Large intestine (tissue), 3 donors: ENCODE measurements at regions not wholly inside any gene's neighbourhood (a gene's known extent, or its start where the extent isn't known, plus 50 kb on each side); places are given as distances from the start of the nearest gene placed in this dataset.

Experiments used
- DNase-seq, 2 donors: peaks; one replicate each; pipeline versions ENCODE4 v3.0.0 to v3.0.0-alpha.2; 2013
- H3K27ac ChIP-seq: one replicate; pipeline ENCODE4 v1.5.1; 2013; ENCODE audit warnings: low read length
- H3K27me3 ChIP-seq: 2 replicates; pipeline ENCODE4 v1.6.1; 2013; ENCODE audit warnings: low read length; ENCODE audit not compliant: control insufficient read depth, insufficient read depth
- H3K36me3 ChIP-seq: 2 replicates; pipeline ENCODE4 v1.6.1; 2013; ENCODE audit warnings: low read length; ENCODE audit not compliant: control insufficient read depth, insufficient read depth
- H3K4me1 ChIP-seq: one replicate; pipeline ENCODE4 v1.6.1; 2013; ENCODE audit warnings: low read length; ENCODE audit not compliant: control insufficient read depth, insufficient read depth
- H3K4me3 ChIP-seq: one replicate; pipeline ENCODE4 v1.5.1; 2013; ENCODE audit warnings: low read length
- H3K9me3 ChIP-seq: one replicate; pipeline ENCODE4 v1.6.1; 2013; ENCODE audit warnings: mild to moderate bottlenecking, low read depth, low read length, moderate library complexity; ENCODE audit not compliant: control insufficient read depth
- WGBS: methylation state at CpG from one replicate; pipeline ENCODE4 v1.1.5; 2013; ENCODE audit warnings: low lambda C conversion rate; ENCODE audit not compliant: insufficient coverage; 5-methylcytosine and 5-hydroxymethylcytosine counted together

DNA sequence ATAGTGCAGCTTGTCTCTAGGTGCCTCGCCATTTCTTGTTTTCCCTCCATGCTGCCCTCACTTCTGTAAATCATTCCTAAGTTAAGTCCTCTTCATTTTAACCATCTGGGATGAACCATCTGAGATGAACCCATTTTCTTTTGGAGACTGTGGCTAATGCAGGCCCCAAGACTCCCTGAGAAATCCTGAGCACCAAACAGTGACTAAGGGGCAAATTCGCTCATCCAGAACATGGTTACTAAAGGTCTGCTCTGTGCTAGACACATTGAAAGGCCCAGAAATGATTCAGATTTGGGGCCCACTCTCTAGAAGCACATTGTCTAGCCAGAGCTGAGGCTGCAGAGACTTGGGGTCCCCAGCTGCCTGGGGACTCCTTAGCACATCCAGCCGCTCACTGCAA is 151.9 kb upstream of the CTTNBP2NL start:
- Histone ChIP-seq H3K4me3 (no peak overlapping the region), H3K36me3 (no peaks in the 10 kb centered on the region), H3K27me3 (no peaks in the 10 kb centered on the region), H3K9me3 (no peaks in the 10 kb centered on the region), H3K27ac (no peak overlapping the region), H3K4me1 (no peaks in the 10 kb centered on the region)
- DNase-seq: no peak
- WGBS: no CpG with 5 or more reads among the region's 3 CpGs

GRCh38 chr1:112245114-112245513 is 150.9 kb upstream of the CTTNBP2NL start:
- Histone ChIP-seq H3K27me3 (no peaks in the 10 kb centered on the region), H3K9me3 (no peaks in the 10 kb centered on the region), H3K36me3 (no peaks in the 10 kb centered on the region), H3K27ac (no peak overlapping the region), H3K4me3 (no peak overlapping the region), H3K4me1 (no peaks in the 10 kb centered on the region)
- 86% methylated on average over 1 of the region's 2 CpGs for WGBS
- DNase-seq: no peak

DNA sequence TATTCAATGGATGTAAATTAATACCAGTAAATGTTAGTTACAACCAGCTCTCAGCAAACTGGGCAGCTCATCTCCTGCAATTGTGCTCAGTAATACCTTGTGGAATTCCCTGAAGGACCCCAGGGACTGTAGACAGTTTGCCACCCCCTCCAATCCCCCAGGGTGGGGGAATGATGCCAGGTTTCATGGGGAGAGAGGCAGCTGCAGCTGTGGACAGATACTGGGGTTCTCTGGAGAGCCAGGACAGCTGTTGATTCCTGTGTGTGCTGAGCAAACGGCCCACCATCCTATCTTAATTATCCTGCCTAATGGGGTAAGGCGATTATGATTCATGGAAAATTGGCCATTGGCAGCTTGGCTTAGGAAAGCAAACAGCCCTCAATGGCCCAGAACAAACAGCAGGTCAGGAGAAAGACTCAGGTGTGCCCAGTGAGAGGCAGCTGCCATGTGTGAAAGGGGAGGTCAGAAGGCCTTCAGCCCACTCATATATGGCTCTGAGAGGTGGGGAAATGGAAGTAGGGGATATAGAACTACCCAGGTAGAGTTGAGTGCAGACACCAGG is 148.9 kb upstream of the CTTNBP2NL start:
- H3K27ac ChIP-seq: no peak overlapping the region
- DNase-seq: no peak
- H3K36me3 ChIP-seq: no peaks in the 10 kb centered on the region
- no peaks in the 10 kb centered on the region for H3K27me3 ChIP-seq
- no CpG with 5 or more reads among the region's 2 CpGs for WGBS
- H3K4me3 ChIP-seq: no peak overlapping the region
- no peaks in the 10 kb centered on the region for H3K9me3 ChIP-seq
- H3K4me1 ChIP-seq: no peaks in the 10 kb centered on the region

DNA sequence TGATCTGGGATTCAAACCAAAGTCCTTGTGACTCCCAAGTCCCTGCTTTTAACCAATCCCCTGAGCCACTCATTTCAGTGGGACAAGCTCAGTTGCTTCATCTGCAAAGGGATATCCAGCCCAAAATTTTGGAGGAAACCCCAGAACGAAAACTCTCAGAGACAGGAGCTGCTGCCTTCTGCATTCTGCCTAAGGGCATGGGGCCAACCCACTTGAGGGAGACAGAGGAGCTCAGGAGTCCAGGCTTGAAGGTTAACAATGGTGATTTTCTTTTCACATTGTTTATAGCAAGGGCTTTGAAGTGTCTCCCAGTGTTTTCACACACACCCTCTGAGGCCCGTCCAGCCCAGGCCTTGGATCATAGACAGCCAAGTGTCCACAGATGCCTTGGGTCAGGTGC is 148.1 kb upstream of the CTTNBP2NL start:
- no peak overlapping the region for H3K4me3 ChIP-seq
- no peak overlapping the region for H3K27ac ChIP-seq
- 67% methylated on average over 1 of the region's 2 CpGs for WGBS
- no peaks in the 10 kb centered on the region for H3K9me3 ChIP-seq
- H3K27me3 ChIP-seq: no peaks in the 10 kb centered on the region
- no peak for DNase-seq
- H3K36me3 ChIP-seq: no peaks in the 10 kb centered on the region
- H3K4me1 ChIP-seq: no peaks in the 10 kb centered on the region

DNA sequence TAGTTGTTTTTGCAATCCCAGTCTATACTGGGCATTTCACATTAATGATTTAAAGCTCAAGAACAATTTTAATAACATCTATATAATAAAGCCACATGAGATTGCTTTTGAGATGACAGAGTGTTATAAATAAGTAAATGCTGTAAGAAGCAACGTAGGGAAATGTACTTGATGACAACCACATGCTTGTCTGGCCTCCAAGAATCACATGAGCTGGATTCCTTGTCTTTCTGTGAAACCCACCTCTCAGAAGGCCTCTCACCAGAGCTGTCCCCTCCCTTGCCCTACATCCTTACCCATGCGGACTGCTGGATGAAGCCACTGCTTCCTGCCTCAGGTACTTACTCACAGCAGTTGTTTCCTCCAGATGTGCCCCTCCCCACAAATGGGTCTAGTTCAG is 145.1 kb upstream of the CTTNBP2NL start:
- H3K27ac ChIP-seq: no peak overlapping the region
- no peak overlapping the region for H3K4me3 ChIP-seq
- H3K27me3 ChIP-seq: no peaks in the 10 kb centered on the region
- no peaks in the 10 kb centered on the region for H3K36me3 ChIP-seq
- H3K9me3 ChIP-seq: no peaks in the 10 kb centered on the region
- no CpG with 5 or more reads among the region's 2 CpGs for WGBS
- no peaks in the 10 kb centered on the region for H3K4me1 ChIP-seq
- DNase-seq: no peak

GRCh38 chr1:112251766-112252506 is 144.1 kb upstream of the CTTNBP2NL start:
- H3K4me1 ChIP-seq: no peaks in the 10 kb centered on the region
- no peak for DNase-seq
- no peak overlapping the region for H3K4me3 ChIP-seq
- WGBS: no CpG with 5 or more reads among the region's 6 CpGs
- H3K27ac ChIP-seq: no peak overlapping the region
- no peaks in the 10 kb centered on the region for H3K9me3 ChIP-seq
- no peaks in the 10 kb centered on the region for H3K36me3 ChIP-seq
- H3K27me3 ChIP-seq: no peaks in the 10 kb centered on the region

- no peak for DNase-seq
- H3K27me3 ChIP-seq: no peaks in the 10 kb centered on the region
- H3K4me3 ChIP-seq: no peak overlapping the region
- H3K36me3 ChIP-seq: no peaks in the 10 kb centered on the region
- no CpG with 5 or more reads among the region's 2 CpGs for WGBS
- H3K9me3 ChIP-seq: no peaks in the 10 kb centered on the region
- no peaks in the 10 kb centered on the region for H3K4me1 ChIP-seq
- no peak overlapping the region for H3K27ac ChIP-seq
These were observed 142.6 kb upstream of the CTTNBP2NL start for GRCh38 chr1:112253366-112253765.

GRCh38 chr1:112255080-112255479 is 140.9 kb upstream of the CTTNBP2NL start:
- H3K27ac ChIP-seq: no peak overlapping the region

GRCh38 chr1:112256411-112256810 is 139.6 kb upstream of the CTTNBP2NL start:
- no CpG with 5 or more reads among the region's 1 CpG for WGBS
- Histone ChIP-seq H3K9me3 (no peaks in the 10 kb centered on the region), H3K4me1 (no peaks in the 10 kb centered on the region), H3K36me3 (no peaks in the 10 kb centered on the region), H3K27me3 (no peaks in the 10 kb centered on the region), H3K27ac (no peak overlapping the region), H3K4me3 (no peak overlapping the region)
- DNase-seq: no peak

More at GRCh38 chr1:112255080-112255479, 140.9 kb upstream of the CTTNBP2NL start:
- Histone ChIP-seq H3K36me3 (no peaks in the 10 kb centered on the region), H3K27me3 (no peaks in the 10 kb centered on the region), H3K4me1 (no peaks in the 10 kb centered on the region), H3K9me3 (no peaks in the 10 kb centered on the region), H3K4me3 (no peak overlapping the region)
- DNase-seq: no peak
- no CpG with 5 or more reads among the region's 1 CpG for WGBS

- 43% methylated on average over 1 of the region's 7 CpGs for WGBS
- Histone ChIP-seq H3K36me3 (no peaks in the 10 kb centered on the region), H3K4me1 (no peaks in the 10 kb centered on the region), H3K9me3 (no peaks in the 10 kb centered on the region), H3K4me3 (no peak overlapping the region), H3K27ac (no peak overlapping the region), H3K27me3 (no peaks in the 10 kb centered on the region)
- no peak for DNase-seq
These were observed 138.8 kb upstream of the CTTNBP2NL start for GRCh38 chr1:112257043-112257835.
